Stimulated activated naive CD8-positive, alpha-beta T cell treated with anti-CD3 and anti-CD28 coated beads, Interleukin-15, Interleukin-2, amounts not matched to agents 100 ng/mL and 50 ng/mL, for 24 hours (primary cell): ENCODE measurements at regions not wholly inside any gene's neighbourhood (a gene's known extent, or its start where the extent isn't known, plus 50 kb on each side); places are given as distances from the start of the nearest gene placed in this dataset.

ENCODE experiments used
- H3K27ac Mint-ChIP-seq: one replicate; pipeline ENCODE4 v1.8.0; 2021; ENCODE audit warnings: mild to moderate bottlenecking, mixed read lengths
- H3K27me3 Mint-ChIP-seq: one replicate; pipeline ENCODE4 v1.8.0; 2021; ENCODE audit warnings: mixed read lengths
- H3K36me3 Mint-ChIP-seq: one replicate; pipeline ENCODE4 v1.8.0; 2021; ENCODE audit warnings: low read depth, mixed read lengths
- H3K4me1 Mint-ChIP-seq: one replicate; pipeline ENCODE4 v1.8.0; 2021; ENCODE audit warnings: low read depth, mixed read lengths
- H3K4me3 Mint-ChIP-seq: one replicate; pipeline ENCODE4 v1.8.0; 2021; ENCODE audit warnings: mild to moderate bottlenecking, mixed read lengths
- H3K9me3 Mint-ChIP-seq: one replicate; pipeline ENCODE4 v1.8.0; 2021; ENCODE audit warnings: mixed read lengths

GRCh38 chr4:53929311-53929710 is 135.1 kb downstream of the CHIC2 start:
- H3K4me3 Mint-ChIP-seq: no peak overlapping the region
- H3K36me3 Mint-ChIP-seq: no peaks in the 10 kb centered on the region
- no peaks in the 10 kb centered on the region for H3K9me3 Mint-ChIP-seq
- no peak overlapping the region for H3K27ac Mint-ChIP-seq
- peaks cover 15% of the 10 kb centered on the region for H3K27me3 Mint-ChIP-seq
- no peaks in the 10 kb centered on the region for H3K4me1 Mint-ChIP-seq

- Mint-ChIP-seq H3K4me3 (no peak overlapping the region), H3K4me1 (no peaks in the 10 kb centered on the region), H3K27me3 (peaks cover 15% of the 10 kb centered on the region), H3K9me3 (no peaks in the 10 kb centered on the region), H3K36me3 (no peaks in the 10 kb centered on the region), H3K27ac (no peak overlapping the region)
These were observed 135.6 kb downstream of the CHIC2 start for GRCh38 chr4:53928825-53929224.

- Mint-ChIP-seq H3K9me3 (no peaks in the 10 kb centered on the region), H3K27ac (no peak overlapping the region), H3K36me3 (no peaks in the 10 kb centered on the region), H3K27me3 (peaks cover 3% of the 10 kb centered on the region), H3K4me1 (no peaks in the 10 kb centered on the region), H3K4me3 (no peak overlapping the region)
These were observed 139.3 kb downstream of the CHIC2 start for GRCh38 chr4:53925050-53925605.

- H3K27ac Mint-ChIP-seq: no peak overlapping the region
- peaks cover 3% of the 10 kb centered on the region for H3K27me3 Mint-ChIP-seq
- H3K4me3 Mint-ChIP-seq: no peak overlapping the region
- no peaks in the 10 kb centered on the region for H3K4me1 Mint-ChIP-seq
- no peaks in the 10 kb centered on the region for H3K36me3 Mint-ChIP-seq
- H3K9me3 Mint-ChIP-seq: no peaks in the 10 kb centered on the region
These were observed 139.9 kb downstream of the CHIC2 start for GRCh38 chr4:53924333-53925049.

GRCh38 chr4:53923921-53924320 is 140.5 kb downstream of the CHIC2 start:
- Mint-ChIP-seq H3K27me3 (peaks cover 3% of the 10 kb centered on the region), H3K9me3 (no peaks in the 10 kb centered on the region), H3K4me1 (no peaks in the 10 kb centered on the region), H3K4me3 (no peak overlapping the region), H3K36me3 (no peaks in the 10 kb centered on the region), H3K27ac (no peak overlapping the region)

GRCh38 chr4:53921856-53922255 is 142.5 kb downstream of the CHIC2 start:
- no peaks in the 10 kb centered on the region for H3K9me3 Mint-ChIP-seq
- no peak overlapping the region for H3K27ac Mint-ChIP-seq
- H3K4me1 Mint-ChIP-seq: no peaks in the 10 kb centered on the region
- H3K27me3 Mint-ChIP-seq: peaks cover 8% of the 10 kb centered on the region
- H3K36me3 Mint-ChIP-seq: no peaks in the 10 kb centered on the region
- H3K4me3 Mint-ChIP-seq: no peak overlapping the region

- Mint-ChIP-seq H3K4me1 (no peaks in the 10 kb centered on the region), H3K4me3 (no peak overlapping the region), H3K36me3 (no peaks in the 10 kb centered on the region)
These were observed 143.5 kb downstream of the CHIC2 start for GRCh38 chr4:53920883-53921282.

GRCh38 chr4:53920116-53920515 is 144.3 kb downstream of the CHIC2 start:
- Mint-ChIP-seq H3K4me3 (no peak overlapping the region), H3K36me3 (no peaks in the 10 kb centered on the region), H3K27ac (no peak overlapping the region), H3K9me3 (no peaks in the 10 kb centered on the region), H3K4me1 (no peaks in the 10 kb centered on the region), H3K27me3 (peaks cover 11% of the 10 kb centered on the region)

More at GRCh38 chr4:53920883-53921282, 143.5 kb downstream of the CHIC2 start:
- H3K27me3 Mint-ChIP-seq: peaks cover 8% of the 10 kb centered on the region
- no peak overlapping the region for H3K27ac Mint-ChIP-seq
- H3K9me3 Mint-ChIP-seq: no peaks in the 10 kb centered on the region

GRCh38 chr4:53919535-53919934 is 144.9 kb downstream of the CHIC2 start:
- Mint-ChIP-seq H3K4me1 (no peaks in the 10 kb centered on the region), H3K4me3 (no peak overlapping the region), H3K27ac (no peak overlapping the region), H3K36me3 (no peaks in the 10 kb centered on the region), H3K27me3 (peaks cover 11% of the 10 kb centered on the region), H3K9me3 (no peaks in the 10 kb centered on the region)

- H3K4me1 Mint-ChIP-seq: no peaks in the 10 kb centered on the region
- no peak overlapping the region for H3K4me3 Mint-ChIP-seq
- H3K9me3 Mint-ChIP-seq: no peaks in the 10 kb centered on the region
- H3K36me3 Mint-ChIP-seq: no peaks in the 10 kb centered on the region
- H3K27ac Mint-ChIP-seq: no peak overlapping the region
- H3K27me3 Mint-ChIP-seq: peaks cover 11% of the 10 kb centered on the region
These were observed 146.7 kb downstream of the CHIC2 start for GRCh38 chr4:53917729-53918128.

GRCh38 chr4:53916431-53916889 is 147.9 kb downstream of the CHIC2 start:
- Mint-ChIP-seq H3K4me3 (no peak overlapping the region), H3K27me3 (peaks cover 9% of the 10 kb centered on the region), H3K4me1 (no peaks in the 10 kb centered on the region), H3K9me3 (no peaks in the 10 kb centered on the region), H3K36me3 (no peaks in the 10 kb centered on the region), H3K27ac (no peak overlapping the region)

- Mint-ChIP-seq H3K9me3 (no peaks in the 10 kb centered on the region), H3K27me3 (peaks cover 12% of the 10 kb centered on the region), H3K4me3 (no peak overlapping the region), H3K36me3 (no peaks in the 10 kb centered on the region), H3K4me1 (no peaks in the 10 kb centered on the region), H3K27ac (no peak overlapping the region)
These were observed 149.9 kb downstream of the CHIC2 start for GRCh38 chr4:53914313-53915016.

GRCh38 chr4:53913771-53914170 is 150.6 kb downstream of the CHIC2 start:
- no peak overlapping the region for H3K27ac Mint-ChIP-seq
- H3K4me3 Mint-ChIP-seq: no peak overlapping the region
- no peaks in the 10 kb centered on the region for H3K36me3 Mint-ChIP-seq
- H3K4me1 Mint-ChIP-seq: no peaks in the 10 kb centered on the region
- peaks cover 17% of the 10 kb centered on the region for H3K27me3 Mint-ChIP-seq
- no peaks in the 10 kb centered on the region for H3K9me3 Mint-ChIP-seq

GRCh38 chr4:53912766-53913497 is 151.5 kb downstream of the CHIC2 start:
- H3K9me3 Mint-ChIP-seq: no peaks in the 10 kb centered on the region
- H3K36me3 Mint-ChIP-seq: no peaks in the 10 kb centered on the region
- H3K27me3 Mint-ChIP-seq: peaks cover 21% of the 10 kb centered on the region
- no peak overlapping the region for H3K4me3 Mint-ChIP-seq
- no peak overlapping the region for H3K27ac Mint-ChIP-seq
- no peaks in the 10 kb centered on the region for H3K4me1 Mint-ChIP-seq

GRCh38 chr4:53908661-53909078 is 155.7 kb downstream of the CHIC2 start:
- H3K27me3 Mint-ChIP-seq: peaks cover 50% of the 10 kb centered on the region
- peaks cover 6% of the 10 kb centered on the region for H3K4me1 Mint-ChIP-seq
- no peaks in the 10 kb centered on the region for H3K9me3 Mint-ChIP-seq
- no peaks in the 10 kb centered on the region for H3K36me3 Mint-ChIP-seq
- H3K27ac Mint-ChIP-seq: no peak overlapping the region
- H3K4me3 Mint-ChIP-seq: no peak overlapping the region
